OCI-LY1 (cell line): ENCODE measurements at regions not wholly inside any gene's neighbourhood (a gene's known extent, or its start where the extent isn't known, plus 50 kb on each side); places are given as distances from the start of the nearest gene placed in this dataset.

Experiments
- EZH2 ChIP-seq: fragments of 200-600 bp; sonication (generic), shearing (Covaris generic); IDR thresholded peaks from 2 replicates; pipeline ENCODE4 v1.8.0; 2017; ENCODE audit warnings: borderline replicate concordance, mixed run types, mild to moderate bottlenecking, antibody characterized with exemption, low read length, moderate library complexity, mixed read lengths
- TF ChIP-seq, protein P1 (sequence below): fragments of 200-600 bp; sonication (generic), shearing (Covaris generic); IDR thresholded peaks from 2 replicates; pipeline ENCODE4 v1.5.1; 2017; ENCODE audit warnings: mild to moderate bottlenecking, antibody characterized with exemption, low read length, moderate library complexity, mixed read lengths

DNA sequence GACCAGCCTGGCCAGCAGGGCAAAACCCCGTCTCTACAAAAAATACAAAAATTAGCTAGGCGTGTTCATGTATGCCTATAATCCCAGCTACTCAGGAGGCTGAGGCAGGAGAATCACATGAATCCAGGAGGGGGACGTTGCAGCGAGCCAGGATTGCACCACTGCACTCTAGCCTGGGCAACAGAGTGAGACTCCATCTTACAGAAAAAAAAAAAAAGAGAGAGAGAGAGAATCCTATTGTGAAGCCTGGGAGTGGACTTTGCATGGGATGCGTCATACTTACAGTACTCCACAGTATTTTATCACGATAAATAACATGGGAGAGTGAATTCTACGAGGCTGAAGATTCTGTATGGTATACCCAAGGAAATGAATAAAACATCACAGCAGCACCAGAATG, 139.6 kb downstream of the AASDH start:
- TF ChIP-seq, protein P1, sequence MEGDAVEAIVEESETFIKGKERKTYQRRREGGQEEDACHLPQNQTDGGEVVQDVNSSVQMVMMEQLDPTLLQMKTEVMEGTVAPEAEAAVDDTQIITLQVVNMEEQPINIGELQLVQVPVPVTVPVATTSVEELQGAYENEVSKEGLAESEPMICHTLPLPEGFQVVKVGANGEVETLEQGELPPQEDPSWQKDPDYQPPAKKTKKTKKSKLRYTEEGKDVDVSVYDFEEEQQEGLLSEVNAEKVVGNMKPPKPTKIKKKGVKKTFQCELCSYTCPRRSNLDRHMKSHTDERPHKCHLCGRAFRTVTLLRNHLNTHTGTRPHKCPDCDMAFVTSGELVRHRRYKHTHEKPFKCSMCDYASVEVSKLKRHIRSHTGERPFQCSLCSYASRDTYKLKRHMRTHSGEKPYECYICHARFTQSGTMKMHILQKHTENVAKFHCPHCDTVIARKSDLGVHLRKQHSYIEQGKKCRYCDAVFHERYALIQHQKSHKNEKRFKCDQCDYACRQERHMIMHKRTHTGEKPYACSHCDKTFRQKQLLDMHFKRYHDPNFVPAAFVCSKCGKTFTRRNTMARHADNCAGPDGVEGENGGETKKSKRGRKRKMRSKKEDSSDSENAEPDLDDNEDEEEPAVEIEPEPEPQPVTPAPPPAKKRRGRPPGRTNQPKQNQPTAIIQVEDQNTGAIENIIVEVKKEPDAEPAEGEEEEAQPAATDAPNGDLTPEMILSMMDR: no peak
- no peak for TF ChIP-seq EZH2
